IMR-90 (cell line): ENCODE measurements at regions not wholly inside any gene's neighbourhood (a gene's known extent, or its start where the extent isn't known, plus 50 kb on each side); places are given as distances from the start of the nearest gene placed in this dataset.

Experiments used
- ATAC-seq: fragments of 200-7000 bp; cut with Tn5 transposase; 2 replicates; pipeline ENCODE4 v1.9.1; 2020; ENCODE audit warnings: low read depth, mild to moderate bottlenecking, moderate library complexity
- BruUV-seq: library from RNA; stranded (reverse); fragments of 400-500 nt; replicated peaks from 2 replicates; lab custom pipeline; 2021; lab: Mats Ljungman, UMichigan
- CTCF ChIA-PET: fragments of 300-600 bp; formaldehyde crosslinking; extraction: SDS; loops from one replicate; lab custom pipeline; 2021; ENCODE audit warnings: antibody characterized with exemption; lab: Yijun Ruan, JAX
- POLR2A ChIA-PET: fragments of 300-600 bp; sonication (Branson Sonifier 250); formaldehyde crosslinking; loops from one replicate; lab custom pipeline; 2022; ENCODE audit warnings: antibody characterized with exemption; ENCODE audit not compliant: unreplicated experiment; lab: Charles Lee
- DNase-seq: peaks from one replicate; pipeline ENCODE4 v3.0.0; 2013
- H2AFZ ChIP-seq: replicated peaks from 2 replicates; pipeline ENCODE3; 2013; ENCODE audit warnings: low read length, mild to moderate bottlenecking; ENCODE audit not compliant: poor library complexity
- H2AK5ac ChIP-seq: 2 replicates; pipeline ENCODE4 v1.6.1; 2013; ENCODE audit warnings: low read depth, low read length, inconsistent platforms
- H2AK9ac ChIP-seq: replicated peaks from 2 replicates; pipeline ENCODE3; 2013; ENCODE audit warnings: mild to moderate bottlenecking, low read depth, low read length, moderate library complexity; ENCODE audit not compliant: poor library complexity
- H2BK120ac ChIP-seq: 2 replicates; pipeline ENCODE4 v1.6.1; 2013; ENCODE audit warnings: low read depth, low read length, inconsistent platforms
- H2BK15ac ChIP-seq: 3 replicates; pipeline ENCODE4 v1.6.1; 2013; ENCODE audit warnings: low read depth, low read length, inconsistent platforms
- H2BK20ac ChIP-seq: 2 replicates; pipeline ENCODE4 v1.6.1; 2013; ENCODE audit warnings: low read depth, mild to moderate bottlenecking, inconsistent platforms, low read length, moderate library complexity
- H2BK5ac ChIP-seq: 2 replicates; pipeline ENCODE4 v1.6.1; 2013; ENCODE audit warnings: mild to moderate bottlenecking, low read depth, low read length, inconsistent platforms; ENCODE audit not compliant: poor library complexity, severe bottlenecking
- H3K14ac ChIP-seq: replicated peaks from 2 replicates; pipeline ENCODE4 v1.6.1; 2013; ENCODE audit warnings: low read depth, low read length, inconsistent platforms
- H3K18ac ChIP-seq: 2 replicates; pipeline ENCODE4 v1.6.1; 2013; ENCODE audit warnings: low read depth, low read length, control low read depth
- H3K23ac ChIP-seq: 2 replicates; pipeline ENCODE4 v1.6.1; 2013; ENCODE audit warnings: low read depth, low read length, inconsistent platforms
- H3K27ac ChIP-seq: 2 replicates; pipeline ENCODE4 v1.5.1; 2013; ENCODE audit warnings: mild to moderate bottlenecking, control low read depth, low read length; ENCODE audit not compliant: insufficient read depth
- H3K27me3 ChIP-seq: 2 replicates; pipeline ENCODE4 v1.6.1; 2013; ENCODE audit warnings: low read length; ENCODE audit not compliant: control insufficient read depth, insufficient read depth
- H3K36me3 ChIP-seq: 2 replicates; pipeline ENCODE4 v1.6.1; 2013; ENCODE audit warnings: low read length, mixed read lengths; ENCODE audit not compliant: control insufficient read depth, insufficient read depth
- H3K4ac ChIP-seq: 2 replicates; pipeline ENCODE4 v1.6.1; 2013; ENCODE audit warnings: low read depth, low read length, inconsistent platforms
- H3K4me1 ChIP-seq: 2 replicates; pipeline ENCODE4 v1.6.1; 2013; ENCODE audit warnings: low read length, mixed read lengths; ENCODE audit not compliant: control insufficient read depth, insufficient read depth
- H3K4me2 ChIP-seq: 2 replicates; pipeline ENCODE4 v1.6.1; 2013; ENCODE audit warnings: low read depth, mild to moderate bottlenecking, control low read depth, low read length, moderate library complexity
- H3K4me3 ChIP-seq: 2 replicates; pipeline ENCODE4 v1.5.1; 2013; ENCODE audit warnings: low read depth, mild to moderate bottlenecking, control low read depth, low read length, moderate library complexity; ENCODE audit not compliant: insufficient read depth
- H3K56ac ChIP-seq: 2 replicates; pipeline ENCODE4 v1.6.1; 2013; ENCODE audit warnings: low read length, inconsistent platforms; ENCODE audit not compliant: insufficient read depth; ENCODE audit errors: extremely low read depth
- H3K79me1 ChIP-seq, 2 experiments: 2 replicates each; pipeline ENCODE4 v1.6.1; 2013; ENCODE audit warnings: low read length in 2 of 2, inconsistent platforms in 1 of 2, low read depth in 1 of 2
- H3K9ac ChIP-seq: 2 replicates; pipeline ENCODE4 v1.6.1; 2013; ENCODE audit warnings: low read depth, low read length, control low read depth
- H3K9me1 ChIP-seq: 2 replicates; pipeline ENCODE4 v1.6.1; 2013; ENCODE audit warnings: low read length, inconsistent platforms; ENCODE audit not compliant: insufficient read depth
- H3K9me3 ChIP-seq: 2 replicates; pipeline ENCODE4 v1.6.1; 2013; ENCODE audit warnings: low read length; ENCODE audit not compliant: control insufficient read depth, insufficient read depth
- H4K20me1 ChIP-seq: 2 replicates; pipeline ENCODE4 v1.6.1; 2013; ENCODE audit warnings: low read length, inconsistent platforms; ENCODE audit not compliant: insufficient read depth
- H4K5ac ChIP-seq: 2 replicates; pipeline ENCODE4 v1.6.1; 2013; ENCODE audit warnings: mild to moderate bottlenecking, low read depth, low read length, control low read depth
- H4K8ac ChIP-seq, 2 experiments: 2 replicates each; pipeline ENCODE4 v1.6.1; 2013; ENCODE audit warnings: low read depth in 2 of 2, low read length in 2 of 2, control low read depth in 1 of 2, inconsistent platforms in 1 of 2
- H4K91ac ChIP-seq: 2 replicates; pipeline ENCODE4 v1.6.1; 2013; ENCODE audit warnings: low read depth, low read length, inconsistent platforms; ENCODE audit not compliant: insufficient read depth
- BHLHE40 ChIP-seq: fragments of 150-350 bp; IDR thresholded peaks from 2 replicates; pipeline ENCODE4 v1.6.1; 2016; ENCODE audit warnings: mild to moderate bottlenecking, low read depth, low read length
- CHD1 ChIP-seq: IDR thresholded peaks from 2 replicates; pipeline ENCODE4 v1.6.1; 2012; ENCODE audit warnings: low read depth, low read length, improper control_type of control experiment
- FOS ChIP-seq: fragments of 150-350 bp; IDR thresholded peaks from 2 replicates; pipeline ENCODE4 v1.6.1; 2016; ENCODE audit warnings: low read depth, low read length
- MAFK ChIP-seq: IDR thresholded peaks from 2 replicates; pipeline ENCODE4 v1.6.1; 2012; ENCODE audit warnings: low read depth, low read length, improper control_type of control experiment
- MAZ ChIP-seq: IDR thresholded peaks from 2 replicates; pipeline ENCODE4 v1.6.1; 2012; ENCODE audit warnings: low read depth, mild to moderate bottlenecking, low read length, improper control_type of control experiment, moderate library complexity, borderline replicate concordance
- MXI1 ChIP-seq: IDR thresholded peaks from 2 replicates; pipeline ENCODE4 v1.6.1; 2012; ENCODE audit warnings: low read depth, mild to moderate bottlenecking, low read length, moderate library complexity, borderline replicate concordance
- RAD21 ChIP-seq: IDR thresholded peaks from 2 replicates; pipeline ENCODE4 v1.6.1; 2012; ENCODE audit warnings: low read length, improper control_type of control experiment
- RCOR1 ChIP-seq: IDR thresholded peaks from 2 replicates; pipeline ENCODE4 v1.6.1; 2012; ENCODE audit warnings: mild to moderate bottlenecking, low read length, improper control_type of control experiment; ENCODE audit not compliant: insufficient replicate concordance
- RFX5 ChIP-seq: IDR thresholded peaks from 2 replicates; pipeline ENCODE4 v1.8.0; 2012; ENCODE audit warnings: low read depth, mild to moderate bottlenecking, low read length, moderate library complexity
- WGBS, 2 experiments: methylation state at CpG; one replicate each; pipeline versions ENCODE4 v1.1.5 to v1.1.7; 2013; ENCODE audit warnings: missing lambda C conversion rate in 2 of 2; ENCODE audit not compliant: insufficient read length in 1 of 2; ENCODE audit errors: extremely low coverage in 2 of 2; 5-methylcytosine and 5-hydroxymethylcytosine counted together
- dilution Hi-C: fragments of 300-500 bp; cut with HindIII; formaldehyde crosslinking; loops from one replicate; pipeline ENCODE4 v1.14.3; 2018; ENCODE audit warnings: low sequenced_read_pairs; ENCODE audit not compliant: unreplicated experiment
- in situ Hi-C: fragments of 300-500 bp; cut with MboI; formaldehyde crosslinking; loops from 3 replicates; pipeline ENCODE4 v1.14.3; 2019; ENCODE audit warnings: low sequenced_read_pairs, inconsistent platforms, mixed read lengths
- intact Hi-C: fragments of 100-400 bp; cut with micrococcal nuclease; formaldehyde crosslinking; loops from 2 replicates; pipeline ENCODE4 v1.10.0; 2022
- TF ChIP-seq, protein P1 (sequence below): fragments of 150-350 bp; IDR thresholded peaks from 2 replicates; pipeline ENCODE4 v1.6.1; 2016; ENCODE audit warnings: low read depth, mild to moderate bottlenecking, low read length, moderate library complexity, borderline replicate concordance
- TF ChIP-seq, protein P2 (sequence below): fragments of 150-350 bp; IDR thresholded peaks from 2 replicates; pipeline ENCODE4 v1.6.1; 2017; ENCODE audit warnings: mild to moderate bottlenecking, antibody characterized with exemption, low read length, low read depth

DNA sequence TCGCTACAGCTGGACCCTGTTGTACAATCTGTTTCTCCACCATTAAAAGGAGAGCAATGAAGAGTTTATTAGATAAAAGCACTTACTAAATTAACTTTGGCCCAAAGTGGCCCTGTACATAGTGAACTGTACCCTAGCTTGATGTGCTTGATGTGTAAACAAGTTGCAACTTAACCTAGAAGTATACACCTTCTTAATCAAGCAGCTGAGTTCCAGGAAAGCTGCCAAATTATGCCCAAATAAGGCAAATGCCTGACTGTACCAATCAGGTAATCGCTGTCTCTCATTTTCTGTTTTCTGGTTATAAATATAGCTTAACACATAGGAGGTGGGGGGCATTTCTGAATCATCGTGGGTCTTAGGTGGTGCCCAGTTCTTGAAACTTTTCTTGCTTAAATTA, 704.8 kb upstream of the CBLB start:
- ATAC-seq, result no peak
- TF ChIP-seq FOS, result no peak
- TF ChIP-seq MAZ, result no peak
- no peak for TF ChIP-seq MXI1
- TF ChIP-seq BHLHE40, result no peak
- TF ChIP-seq, protein P1, sequence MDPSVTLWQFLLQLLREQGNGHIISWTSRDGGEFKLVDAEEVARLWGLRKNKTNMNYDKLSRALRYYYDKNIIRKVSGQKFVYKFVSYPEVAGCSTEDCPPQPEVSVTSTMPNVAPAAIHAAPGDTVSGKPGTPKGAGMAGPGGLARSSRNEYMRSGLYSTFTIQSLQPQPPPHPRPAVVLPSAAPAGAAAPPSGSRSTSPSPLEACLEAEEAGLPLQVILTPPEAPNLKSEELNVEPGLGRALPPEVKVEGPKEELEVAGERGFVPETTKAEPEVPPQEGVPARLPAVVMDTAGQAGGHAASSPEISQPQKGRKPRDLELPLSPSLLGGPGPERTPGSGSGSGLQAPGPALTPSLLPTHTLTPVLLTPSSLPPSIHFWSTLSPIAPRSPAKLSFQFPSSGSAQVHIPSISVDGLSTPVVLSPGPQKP, result no peak
- TF ChIP-seq, protein P2, sequence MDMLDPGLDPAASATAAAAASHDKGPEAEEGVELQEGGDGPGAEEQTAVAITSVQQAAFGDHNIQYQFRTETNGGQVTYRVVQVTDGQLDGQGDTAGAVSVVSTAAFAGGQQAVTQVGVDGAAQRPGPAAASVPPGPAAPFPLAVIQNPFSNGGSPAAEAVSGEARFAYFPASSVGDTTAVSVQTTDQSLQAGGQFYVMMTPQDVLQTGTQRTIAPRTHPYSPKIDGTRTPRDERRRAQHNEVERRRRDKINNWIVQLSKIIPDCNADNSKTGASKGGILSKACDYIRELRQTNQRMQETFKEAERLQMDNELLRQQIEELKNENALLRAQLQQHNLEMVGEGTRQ, result no peak
- TF ChIP-seq RCOR1, result no peak
- no peak for TF ChIP-seq RAD21
- TF ChIP-seq CHD1, result no peak
- no peak for TF ChIP-seq MAFK
- no peak for TF ChIP-seq RFX5
- Histone ChIP-seq H3K4ac (no peak overlapping the region), H3K9me1 (no peaks in the 10 kb centered on the region), H2BK20ac (no peak overlapping the region), H3K4me1 (no peaks in the 10 kb centered on the region), H3K79me1 (no peaks in the 10 kb centered on the region), H3K4me3 (no peak overlapping the region), H3K56ac (no peak overlapping the region), H4K91ac (no peak overlapping the region), H3K27me3 (no peaks in the 10 kb centered on the region), H2BK120ac (no peak overlapping the region), H4K5ac (no peak overlapping the region), H2BK5ac (no peak overlapping the region), H3K4me2 (no peak overlapping the region), H2AFZ (no peak overlapping the region), H3K36me3 (no peaks in the 10 kb centered on the region), H4K8ac (no peak overlapping the region), H3K27ac (no peak overlapping the region), H3K9ac (no peak overlapping the region), H3K14ac (no peak overlapping the region), H4K20me1 (no peaks in the 10 kb centered on the region), H2AK5ac (no peak overlapping the region), H3K9me3 (no peaks in the 10 kb centered on the region), H3K23ac (no peak overlapping the region), H2BK15ac (no peak overlapping the region), H3K18ac (no peak overlapping the region), H2AK9ac (no peak overlapping the region)
- ChIA-PET POLR2A (no interaction called here), CTCF (interaction anchor here (0.5 to 2.0 kb wide), 2 partner anchors 12 to 34 kb away, joined by 4 to 5 read pairs; no protein-coding TSS in a partner anchor)
- dilution Hi-C loops, result no loop called here
- no TSS peak for BruUV-seq
- DNase-seq, result no peak
- in situ Hi-C loops, result no loop called here
- WGBS, 2 experiments, result no CpG with 5 or more reads among the region's 3 CpGs
- intact Hi-C loops, result no loop called here
